HG03139 (cell line): ENCODE measurements at regions not wholly inside any gene's neighbourhood (a gene's known extent, or its start where the extent isn't known, plus 50 kb on each side); places are given as distances from the start of the nearest gene placed in this dataset.

Experiments used
- ATAC-seq: cut with Tn5 transposase; IDR thresholded peaks from one replicate; pipeline ENCODE4 v1.9.1; 2021; ENCODE audit not compliant: unreplicated experiment

- no peak for ATAC-seq
Observed at GRCh38 chr10:106213493-106213892, 951.0 kb downstream of the SORCS1 start.

GRCh38 chr10:106198275-106198674, 966.2 kb downstream of the SORCS1 start:
- ATAC-seq, result no peak

GRCh38 chr10:106189292-106189691, 975.2 kb downstream of the SORCS1 start:
- no peak for ATAC-seq

- no peak for ATAC-seq
Observed at GRCh38 chr10:106185951-106186350, 978.6 kb downstream of the SORCS1 start.

- no peak for ATAC-seq
Observed at GRCh38 chr10:106183041-106183440, 981.5 kb downstream of the SORCS1 start.

GRCh38 chr10:106182542-106182941, 982.0 kb downstream of the SORCS1 start:
- no peak for ATAC-seq

GRCh38 chr10:106181501-106181900, 983.0 kb downstream of the SORCS1 start:
- no peak for ATAC-seq

- ATAC-seq, result no peak
Observed at GRCh38 chr10:106179430-106179829, 985.1 kb downstream of the SORCS1 start.

GRCh38 chr10:106175760-106176377, 988.6 kb downstream of the SORCS1 start:
- ATAC-seq, result no peak

GRCh38 chr10:106173838-106174237, 990.7 kb downstream of the SORCS1 start:
- no peak for ATAC-seq

GRCh38 chr10:106169241-106169640, 995.3 kb downstream of the SORCS1 start:
- ATAC-seq, result no peak

- no peak for ATAC-seq
Observed at GRCh38 chr10:106167946-106168345, 996.6 kb downstream of the SORCS1 start.

- ATAC-seq, result no peak
Observed at GRCh38 chr10:106158241-106158640, 1006.3 kb downstream of the SORCS1 start.

GRCh38 chr10:106147021-106147420, 1017.5 kb downstream of the SORCS1 start:
- ATAC-seq, result no peak

- no peak for ATAC-seq
Observed at GRCh38 chr10:106139915-106140314, 1024.6 kb downstream of the SORCS1 start.

GRCh38 chr10:106136175-106136574, 1028.3 kb downstream of the SORCS1 start:
- no peak for ATAC-seq

- ATAC-seq, result no peak
Observed at GRCh38 chr10:106134326-106135000, 1030.0 kb downstream of the SORCS1 start.

- no peak for ATAC-seq
Observed at GRCh38 chr10:106133451-106133850, 1031.1 kb downstream of the SORCS1 start.

- ATAC-seq, result no peak
Observed at GRCh38 chr10:106132956-106133355, 1031.5 kb downstream of the SORCS1 start.

GRCh38 chr10:106114656-106115186, 1049.8 kb downstream of the SORCS1 start:
- ATAC-seq, result no peak

GRCh38 chr10:106111246-106111645, 1053.3 kb downstream of the SORCS1 start:
- ATAC-seq, result no peak

- no peak for ATAC-seq
Observed at GRCh38 chr10:106107706-106108105, 1056.8 kb downstream of the SORCS1 start.

- no peak for ATAC-seq
Observed at GRCh38 chr10:106106114-106106513, 1058.4 kb downstream of the SORCS1 start.
